GDM1 (cell line): ENCODE measurements at regions not wholly inside any gene's neighbourhood (a gene's known extent, or its start where the extent isn't known, plus 50 kb on each side); places are given as distances from the start of the nearest gene placed in this dataset.

Source experiments
- DNase-seq: peaks from one replicate; lab custom pipeline; 2025; lab: John Stamatoyannopoulos, UW

DNA sequence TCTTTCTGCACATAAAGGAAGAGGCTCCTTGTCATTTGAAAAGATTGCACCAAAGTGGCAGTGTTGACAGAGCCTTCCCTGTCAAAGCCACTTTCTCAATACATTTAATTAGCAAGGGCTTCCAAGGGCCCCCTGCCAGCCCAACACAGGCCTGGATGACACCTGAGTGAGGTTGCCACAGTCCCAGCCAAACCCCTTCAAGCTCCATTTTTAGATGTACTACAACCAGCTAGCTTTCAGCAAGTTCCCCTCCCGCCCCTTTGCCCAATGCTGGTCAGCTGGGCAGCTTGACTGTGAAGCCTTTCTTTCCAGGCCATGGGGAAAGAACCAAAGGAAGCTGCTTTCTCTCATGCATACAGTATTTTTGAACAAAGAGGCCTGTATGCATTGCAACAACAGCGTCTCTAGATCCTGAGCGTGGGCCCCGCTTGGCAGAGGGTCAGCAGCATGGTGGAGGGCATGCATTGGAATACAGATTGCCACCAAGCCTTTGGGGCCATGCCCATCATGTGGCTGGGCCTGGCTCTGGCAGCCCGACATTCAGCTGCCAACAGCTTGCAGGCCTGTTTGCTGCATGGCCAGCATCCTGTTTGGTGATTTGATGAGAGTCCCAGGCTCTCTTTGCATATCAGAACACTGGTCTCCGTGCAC is 261.1 kb upstream of the GATB start:
- DNase-seq, result no peak

DNA sequence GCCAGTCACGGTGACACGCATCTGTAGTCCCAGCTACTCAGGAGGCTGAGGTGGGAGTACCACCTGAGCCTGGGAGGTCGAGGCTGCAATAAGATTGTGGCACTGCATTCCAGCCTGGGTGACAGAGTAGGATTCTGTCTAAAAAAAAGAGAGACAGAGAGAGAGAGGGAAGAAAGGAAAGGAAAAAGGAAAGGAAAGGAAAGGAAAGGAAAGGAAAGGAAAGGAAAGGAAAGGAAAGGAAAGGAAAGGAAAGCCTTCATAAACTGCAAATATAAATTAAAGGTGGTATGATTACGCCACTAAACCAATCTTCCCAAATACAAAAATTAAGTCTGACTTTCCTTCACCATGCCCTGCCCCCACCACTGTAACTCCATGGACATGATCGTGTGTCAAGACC is 259.3 kb upstream of the GATB start:
- DNase-seq, result no peak

DNA sequence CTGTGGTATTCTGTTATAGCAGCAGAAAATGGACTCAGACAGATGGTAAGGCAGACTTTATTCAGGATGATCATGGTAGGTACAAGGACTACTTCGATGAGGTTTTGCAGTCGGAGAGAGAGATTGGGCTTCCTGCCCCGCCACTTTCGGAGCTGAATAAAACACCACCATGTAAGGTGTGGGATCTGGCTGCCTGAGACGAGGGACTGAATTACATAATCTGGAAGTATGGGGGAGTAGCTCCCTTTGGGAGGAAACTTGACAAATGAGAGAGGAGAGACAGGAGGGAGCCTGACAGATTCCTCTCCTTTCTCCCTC is 255.5 kb upstream of the GATB start:
- DNase-seq, result no peak

DNA sequence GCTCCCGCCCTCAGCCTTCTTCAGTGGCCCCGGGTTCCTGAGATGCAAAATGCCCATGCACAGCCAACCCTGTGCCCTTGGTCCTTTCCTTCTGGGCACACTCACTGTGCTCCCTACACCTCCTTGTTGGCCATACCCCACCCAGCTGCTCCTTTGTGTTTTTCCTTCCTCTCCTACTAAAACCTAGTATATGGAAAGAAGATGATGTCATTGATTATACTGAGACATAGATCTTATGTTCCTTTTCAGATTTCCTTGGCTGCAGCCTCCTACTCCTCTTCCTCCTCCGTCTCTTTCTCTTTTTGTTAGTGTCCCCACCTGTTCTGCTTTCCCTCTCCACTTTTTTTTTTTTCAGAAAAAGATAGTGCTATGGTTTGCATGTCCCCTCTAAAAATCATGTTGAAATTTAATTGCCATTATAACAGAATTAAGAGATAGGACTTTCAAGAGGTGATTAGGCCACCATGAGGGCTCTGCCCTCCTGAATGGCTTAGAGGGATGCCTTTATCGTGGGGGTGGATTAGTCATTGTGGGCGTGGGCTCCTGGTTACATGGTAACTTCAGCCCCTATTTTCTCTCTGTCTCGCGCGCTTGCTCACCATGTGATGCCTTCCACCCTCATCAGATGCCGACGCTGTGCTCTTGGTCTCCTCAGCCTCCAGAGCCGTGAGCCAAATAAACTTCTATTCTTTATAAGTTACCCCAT is 254.9 kb upstream of the GATB start:
- DNase-seq, result no peak

DNA sequence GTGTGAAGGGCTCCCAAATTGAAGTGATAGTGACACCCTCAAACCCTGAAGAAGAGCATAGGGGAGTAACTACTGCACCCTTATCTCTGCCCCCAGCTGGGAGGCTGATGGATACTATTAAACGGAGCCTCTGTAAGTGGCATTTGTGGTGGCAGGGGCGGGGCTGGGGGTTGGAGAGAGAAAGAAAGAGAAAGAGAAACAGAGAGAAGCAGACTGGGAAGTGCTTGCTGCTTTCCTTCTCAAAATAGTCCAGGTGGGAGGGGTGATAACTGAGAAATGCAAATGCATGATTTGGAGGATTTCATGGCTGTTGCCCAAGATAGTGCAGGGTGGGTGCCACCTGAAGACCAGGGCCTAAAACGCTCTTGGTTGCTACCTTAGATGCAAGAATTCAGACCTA is 253.5 kb upstream of the GATB start:
- DNase-seq, result no peak

DNA sequence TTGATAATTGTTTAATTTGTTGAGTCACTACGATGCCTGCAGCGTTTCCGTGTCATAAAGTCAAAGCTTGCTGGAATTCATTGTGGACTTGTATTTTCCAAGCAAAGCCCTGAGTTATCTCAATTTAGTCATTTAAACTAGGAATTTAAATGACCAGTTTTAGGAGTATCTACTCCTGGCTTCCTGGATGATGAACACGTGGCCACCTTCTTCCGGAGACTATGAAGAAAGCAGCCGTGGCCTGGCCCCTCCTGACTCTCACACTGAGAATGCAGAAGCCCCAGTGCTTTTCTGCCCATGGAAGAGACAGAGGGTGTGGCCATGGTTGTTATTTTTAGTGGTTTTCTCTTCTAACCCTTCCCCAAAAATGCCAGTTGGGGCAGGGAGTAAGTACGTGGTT is 250.7 kb upstream of the GATB start:
- no peak for DNase-seq

DNA sequence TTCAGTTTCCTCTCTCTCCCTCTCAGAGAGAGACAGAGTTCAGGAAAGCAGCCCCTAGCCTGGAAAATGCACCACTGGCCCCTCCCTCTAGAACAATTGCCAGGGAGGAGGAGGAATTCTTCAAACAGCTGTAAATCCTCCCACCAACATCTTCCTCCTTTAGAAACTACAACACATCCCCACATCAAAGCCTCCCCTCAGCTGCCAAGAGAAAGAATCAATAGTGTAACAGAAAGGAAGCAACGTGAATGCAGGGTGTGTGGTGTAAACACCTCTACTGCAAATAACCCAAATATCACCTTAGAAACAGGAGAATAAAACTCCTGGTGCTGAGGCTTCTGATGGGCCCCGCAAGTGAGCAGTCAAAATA is 249.9 kb upstream of the GATB start:
- no peak for DNase-seq

DNA sequence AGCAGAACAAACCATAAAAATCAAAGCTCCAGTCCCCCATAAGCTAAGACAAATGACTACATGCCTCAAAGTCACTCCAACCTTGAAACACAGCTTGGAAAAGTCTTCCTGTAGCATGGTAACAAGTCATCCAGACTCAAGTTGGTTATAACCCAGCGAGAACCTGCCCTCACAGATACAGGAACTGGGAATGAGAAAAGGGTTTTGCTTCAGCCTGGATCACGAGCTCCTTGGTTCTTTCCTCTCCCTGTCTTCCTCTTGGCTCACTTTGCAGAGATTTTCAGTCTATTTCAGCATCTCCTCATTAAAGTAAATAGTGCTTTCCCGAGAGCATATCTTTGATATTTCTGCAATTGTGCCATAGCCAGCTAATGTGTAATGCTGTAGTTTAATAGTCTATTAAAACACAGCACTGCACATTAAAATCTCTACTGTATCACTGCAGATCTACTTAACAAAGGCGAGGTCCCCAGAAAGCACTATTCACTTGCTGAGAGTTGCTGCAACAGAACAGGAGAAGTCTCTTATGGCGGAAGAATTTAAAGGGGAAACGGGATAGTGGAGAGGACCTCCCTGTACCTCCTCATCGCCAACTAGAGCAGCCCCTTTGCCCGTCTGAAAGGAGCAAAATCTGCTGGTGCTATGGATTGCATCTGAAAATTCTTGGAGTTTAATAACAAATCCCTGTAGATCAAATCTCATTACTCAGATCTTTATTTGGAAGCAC is 249.3 kb upstream of the GATB start:
- no peak for DNase-seq

DNA sequence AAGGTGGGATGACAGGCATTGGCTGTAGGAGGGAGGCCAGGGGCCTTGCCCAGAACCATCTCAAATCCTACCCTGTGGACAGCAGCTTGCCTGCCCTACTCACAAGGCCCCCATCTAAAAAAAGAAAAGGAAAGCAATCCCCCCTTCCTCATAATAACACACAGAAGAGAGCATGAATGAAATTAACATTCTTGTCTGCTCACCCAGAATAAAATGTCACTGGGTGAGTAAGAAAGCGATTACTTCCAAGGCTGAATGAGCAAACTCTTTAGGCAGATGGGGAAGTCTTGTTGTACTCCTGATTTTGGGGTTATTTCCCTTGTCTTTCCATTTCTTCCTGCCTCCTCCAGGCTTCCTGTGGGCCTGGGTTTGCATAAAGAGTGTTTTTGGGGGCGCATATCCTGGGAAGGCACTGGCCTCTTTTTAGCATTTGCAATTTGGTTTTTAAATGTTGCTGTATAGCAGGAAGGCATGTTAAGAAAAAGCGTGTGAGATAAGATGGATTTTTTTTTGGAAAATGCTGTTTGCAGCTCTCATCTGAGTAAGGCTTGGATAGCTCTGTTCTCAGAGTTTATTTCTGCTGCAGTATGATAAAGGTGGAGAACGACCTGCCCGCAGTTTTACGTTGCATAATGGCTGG is 248.3 kb upstream of the GATB start:
- DNase-seq, result no peak

DNA sequence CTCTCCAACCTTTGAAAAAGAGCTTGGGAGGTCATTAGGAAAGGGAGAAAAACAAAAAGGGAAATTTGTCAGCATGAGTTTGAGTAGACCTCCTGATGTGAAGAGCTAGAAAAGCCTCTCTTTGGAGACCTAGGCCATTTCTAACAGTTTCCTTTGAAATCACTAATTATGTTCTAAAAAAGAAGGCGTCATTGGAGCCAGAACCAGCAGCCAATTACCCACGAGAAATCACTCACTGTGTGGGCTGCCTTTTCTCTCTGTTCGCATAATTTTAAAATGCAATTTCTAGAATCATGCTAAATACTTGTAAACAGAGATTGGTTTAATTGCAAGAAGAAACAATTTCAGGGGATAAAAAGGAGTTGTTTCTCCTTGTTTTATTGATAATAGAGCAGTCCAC is 246.3 kb upstream of the GATB start:
- no peak for DNase-seq

DNA sequence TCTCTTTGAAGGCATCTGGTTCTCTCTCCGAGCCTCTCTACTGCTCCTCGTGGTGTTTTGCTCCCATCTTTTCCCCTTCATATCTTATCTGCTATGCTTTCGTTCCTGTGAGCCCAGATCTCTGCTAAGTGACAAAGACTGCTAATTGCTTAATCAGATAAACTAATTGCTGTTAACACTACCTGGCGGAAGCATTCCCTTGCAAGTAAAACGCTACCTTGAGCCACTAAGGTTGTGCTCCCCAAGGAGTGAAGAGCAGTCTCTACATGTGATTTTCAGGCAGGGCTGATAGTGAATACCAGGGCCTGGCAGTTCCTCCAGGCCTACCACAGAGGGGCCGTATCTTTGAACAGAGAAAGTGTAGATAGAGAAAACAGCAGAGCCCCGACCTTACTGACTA is 244.0 kb upstream of the GATB start:
- no peak for DNase-seq

DNA sequence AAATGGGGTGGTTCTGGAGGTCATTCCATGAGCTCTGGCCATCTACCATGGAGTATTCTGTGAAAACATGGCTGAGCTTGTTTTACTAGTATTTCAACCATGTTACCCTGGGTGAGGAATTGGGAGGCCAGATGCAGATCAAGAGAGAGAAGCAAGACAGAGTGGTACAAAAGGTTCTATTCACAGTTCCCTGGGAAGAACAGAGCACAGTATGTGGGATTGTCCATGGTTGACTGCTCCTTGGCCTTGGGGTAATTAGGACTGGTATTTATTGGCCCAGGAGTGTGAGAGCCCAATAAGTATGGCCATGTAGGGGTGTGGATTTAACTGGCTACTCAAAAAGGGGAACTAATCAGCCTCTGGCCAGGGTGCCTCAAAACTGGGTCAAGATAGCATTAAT is 239.7 kb upstream of the GATB start:
- DNase-seq, result no peak

DNA sequence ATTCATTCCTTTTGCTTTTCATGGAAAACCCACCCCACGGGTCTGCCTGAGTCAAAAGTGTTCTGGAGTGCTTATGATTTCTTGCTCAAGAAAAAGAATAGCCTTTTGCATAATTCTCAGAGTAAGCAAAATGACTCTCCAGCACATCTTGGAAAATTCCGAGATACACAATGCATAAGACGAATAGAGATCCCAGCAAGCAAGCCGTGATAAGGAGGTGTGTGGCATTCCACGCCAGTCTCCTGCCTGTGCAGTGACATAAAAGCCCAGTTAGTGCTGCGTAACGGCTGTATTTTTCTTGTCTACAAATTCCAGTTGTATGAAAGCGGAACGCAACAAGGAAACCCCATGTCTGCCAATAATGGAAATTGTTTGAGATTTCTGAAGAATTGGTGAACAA is 237.9 kb upstream of the GATB start:
- no peak for DNase-seq

DNA sequence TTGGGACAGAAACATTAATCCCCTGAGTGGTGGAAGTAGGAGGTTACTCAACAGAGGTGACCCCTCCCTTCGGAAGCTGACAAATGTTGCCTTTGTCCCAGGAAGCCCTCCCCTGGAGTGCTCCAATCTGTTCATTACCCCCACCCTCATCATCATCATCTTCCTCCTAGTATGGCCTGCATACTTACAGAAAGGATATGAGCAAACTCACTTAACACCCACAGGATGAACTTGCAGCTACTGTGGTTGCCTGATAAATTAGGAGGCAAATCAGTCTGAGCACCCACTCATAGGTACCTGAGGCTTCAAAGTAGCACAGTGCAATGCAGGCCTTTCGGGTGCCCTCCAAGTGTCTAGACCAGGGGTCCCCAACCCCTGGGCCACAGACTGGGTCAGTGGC is 236.7 kb upstream of the GATB start:
- no peak for DNase-seq

DNA sequence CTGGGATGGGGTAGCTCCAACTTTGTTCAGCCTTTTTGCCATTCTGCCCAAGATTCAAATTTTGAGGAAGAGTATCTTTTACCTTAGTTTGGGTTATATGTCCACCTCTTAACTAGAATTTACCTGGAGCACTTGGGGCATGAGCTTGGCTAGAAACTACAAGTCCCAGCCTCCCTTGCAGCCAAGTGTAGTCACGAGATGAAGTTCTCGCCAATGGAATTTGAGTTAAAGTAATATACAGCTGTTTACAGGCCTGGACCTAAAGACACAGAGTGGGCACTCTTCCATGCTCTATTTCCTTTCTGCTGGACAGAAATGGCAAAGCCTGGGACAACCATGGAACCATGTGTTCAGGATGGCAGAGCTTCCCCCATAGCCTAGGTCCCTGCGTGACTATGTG is 233.6 kb upstream of the GATB start:
- no peak for DNase-seq

DNA sequence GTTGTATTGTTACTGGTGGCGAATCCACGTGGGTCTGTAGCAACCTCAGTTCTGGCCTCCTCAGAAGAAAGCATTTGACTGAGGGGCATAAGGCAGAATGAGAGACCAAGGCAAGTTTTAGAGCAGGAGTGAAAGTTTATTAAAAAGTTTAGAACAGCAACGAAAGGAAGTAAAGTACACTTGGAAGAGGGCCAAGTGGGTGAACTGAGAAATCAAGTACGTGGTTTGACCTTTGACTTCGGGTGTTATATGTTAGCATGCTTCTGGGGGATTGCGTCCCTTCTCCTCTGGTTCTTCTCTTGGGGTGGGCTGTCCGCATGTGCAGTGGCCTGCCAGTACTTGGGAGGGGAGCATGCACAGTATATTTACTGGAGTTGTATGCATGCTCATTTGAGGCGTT is 232.7 kb upstream of the GATB start:
- DNase-seq, result no peak

DNA sequence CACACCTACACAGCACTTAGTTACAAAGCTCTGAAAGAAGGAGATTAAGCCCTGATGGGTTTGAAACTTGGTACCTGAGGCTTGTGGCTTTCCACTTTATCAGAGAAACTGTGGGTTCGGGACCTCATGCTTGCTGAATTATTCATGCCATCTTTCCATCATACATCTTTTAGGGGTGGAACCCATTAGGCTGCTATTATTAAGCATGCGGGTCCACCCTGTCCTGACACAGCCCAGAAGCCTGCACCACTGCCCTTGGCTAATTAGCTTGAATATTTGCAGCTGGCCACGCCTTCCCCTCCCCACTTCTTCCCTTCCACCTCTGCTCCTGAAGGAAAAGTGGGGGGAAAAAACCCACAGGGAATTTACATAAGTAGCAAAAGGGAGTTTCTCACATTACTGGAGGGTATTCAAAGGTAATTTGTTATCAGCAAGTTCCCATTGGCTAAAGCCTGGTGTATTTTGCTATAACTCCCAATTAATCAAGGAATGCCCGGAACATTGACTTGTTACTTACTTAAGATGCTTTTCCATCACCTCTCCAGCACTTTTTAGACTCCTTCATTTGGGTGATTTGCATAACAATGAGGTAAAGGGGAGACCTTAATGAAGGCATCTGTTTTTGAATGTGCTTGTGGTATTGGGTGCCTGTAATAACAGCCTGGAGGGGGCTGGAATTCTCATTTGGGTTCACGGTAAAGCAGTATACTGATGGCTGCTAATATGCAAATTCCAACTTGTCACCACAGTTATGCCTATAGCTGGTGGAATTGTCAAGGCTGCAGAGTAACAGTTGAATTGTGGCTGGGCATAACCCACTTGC is 231.7 kb upstream of the GATB start:
- DNase-seq, result no peak

DNA sequence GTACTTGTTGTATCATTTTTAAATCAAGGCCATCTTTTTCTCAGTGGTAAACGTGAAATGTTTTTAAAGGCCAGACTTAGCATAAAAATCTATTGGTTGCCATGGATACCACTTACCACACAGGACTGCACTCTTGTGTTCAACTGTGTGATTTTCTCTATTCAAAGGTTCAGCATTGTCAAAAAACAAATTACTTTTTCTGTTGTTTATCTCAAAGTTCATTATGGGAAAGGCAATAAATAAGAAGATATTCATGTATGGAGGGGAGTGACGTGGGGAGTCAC is 231.0 kb upstream of the GATB start:
- DNase-seq, result no peak

DNA sequence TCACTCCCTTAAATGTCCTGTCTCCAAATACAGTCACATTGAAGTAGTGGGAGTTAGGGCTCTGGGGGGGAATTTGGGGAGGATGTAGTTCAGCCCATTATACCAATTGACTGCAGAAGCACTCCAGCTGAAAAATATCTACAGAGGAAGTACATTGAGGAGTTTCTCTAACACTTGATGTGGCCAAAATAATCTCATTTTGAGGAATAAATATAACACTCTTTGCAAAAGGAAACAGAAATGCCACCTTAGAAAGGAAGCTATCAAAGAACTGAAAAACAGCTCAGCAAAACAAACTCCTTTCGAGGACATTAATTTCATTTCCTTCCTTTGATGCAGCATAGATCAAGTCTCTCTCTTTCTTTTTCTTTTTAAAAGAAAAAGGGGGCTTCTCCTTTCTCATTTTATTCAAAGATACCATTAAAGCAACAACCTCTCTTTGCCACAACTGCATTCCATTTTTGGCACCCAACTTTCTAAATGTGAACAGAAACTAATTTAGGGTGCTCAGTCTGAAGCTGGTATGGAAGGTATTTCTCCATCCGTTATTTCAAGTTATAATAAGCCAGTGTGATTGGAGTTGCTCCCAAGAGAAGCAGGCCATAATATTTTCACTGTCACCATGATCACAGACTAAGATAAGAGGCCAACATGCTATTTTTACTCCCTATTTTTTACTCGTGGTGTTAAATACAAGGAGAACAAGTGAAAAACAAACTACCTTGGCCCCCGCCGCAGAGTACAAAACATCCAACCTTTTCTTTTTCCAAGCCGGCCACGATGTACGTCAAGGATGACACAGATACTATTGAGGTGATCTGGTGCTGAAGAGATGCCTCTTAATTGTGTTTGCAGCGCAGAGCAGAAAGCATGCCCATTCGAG is 230.4 kb upstream of the GATB start:
- DNase-seq, result no peak

DNA sequence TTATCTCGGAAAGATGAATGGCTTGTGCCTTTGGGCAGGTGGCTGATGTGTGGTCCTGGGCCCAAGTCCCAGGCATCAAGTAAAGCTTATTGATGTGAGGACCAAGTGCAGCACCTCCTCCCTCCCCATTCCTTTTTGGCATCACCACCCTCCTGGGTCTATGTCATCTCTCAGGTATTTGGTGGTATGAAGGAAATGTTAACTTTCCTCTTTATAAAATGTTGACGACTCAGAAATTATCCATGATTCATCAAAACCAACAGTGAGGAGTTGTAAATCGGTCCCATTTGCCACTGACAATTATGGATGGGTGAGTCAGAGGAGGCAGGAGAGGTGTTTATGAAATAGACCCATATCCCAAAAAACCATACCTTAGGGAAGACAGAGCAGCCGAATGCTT is 229.4 kb upstream of the GATB start:
- no peak for DNase-seq

DNA sequence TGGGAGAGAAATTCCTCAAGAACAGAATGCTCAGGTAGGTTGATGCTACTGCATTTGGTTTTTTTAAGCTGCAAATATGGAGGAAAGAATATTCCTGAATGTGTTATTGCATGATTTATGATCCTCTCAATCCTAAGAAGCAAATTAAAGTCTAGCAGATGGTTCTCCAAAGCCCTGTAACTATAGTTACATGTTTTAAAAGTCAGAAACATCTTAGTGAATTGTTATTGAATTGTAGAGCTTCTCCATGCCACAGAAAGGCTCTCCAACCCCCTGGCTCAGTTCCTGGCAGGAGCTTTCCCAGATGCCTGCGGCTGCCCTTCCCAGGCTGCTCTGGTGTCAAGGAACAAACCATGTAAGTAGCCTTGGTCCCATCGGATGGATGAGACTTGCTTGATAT is 227.8 kb upstream of the GATB start:
- no peak for DNase-seq

DNA sequence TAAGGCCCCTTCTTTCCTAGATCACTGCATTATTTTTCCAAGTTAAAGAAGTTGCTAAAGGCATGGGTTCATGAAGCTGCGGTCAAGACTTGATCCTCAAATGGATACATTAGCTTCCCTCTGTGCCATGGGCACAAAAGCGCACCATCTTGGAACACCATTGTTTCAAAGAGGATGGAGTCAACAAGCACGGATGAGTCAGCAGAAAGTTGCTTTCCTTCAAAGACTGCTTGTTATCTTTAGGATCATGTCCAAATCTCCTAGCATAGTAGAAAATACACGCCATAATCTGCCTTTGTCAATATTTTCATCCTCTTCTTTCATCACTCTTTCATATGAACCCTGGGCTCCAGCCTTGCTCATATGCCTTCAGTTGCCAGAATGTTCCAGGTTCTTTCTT is 226.8 kb upstream of the GATB start:
- DNase-seq, result no peak
